SK-N-MC (cell line): ENCODE measurements at regions not wholly inside any gene's neighbourhood (a gene's known extent, or its start where the extent isn't known, plus 50 kb on each side); places are given as distances from the start of the nearest gene placed in this dataset.

Experiments
- EZH2 ChIP-seq: fragments of 200-600 bp; sonication (generic); IDR thresholded peaks from one replicate; pipeline ENCODE4 v1.6.1; 2017; ENCODE audit warnings: antibody characterized with exemption
- POLR2AphosphoS5 ChIP-seq: IDR thresholded peaks from 2 replicates; pipeline ENCODE4 v1.6.1; 2012; ENCODE audit warnings: mild to moderate bottlenecking, low read depth, low read length, borderline replicate concordance

GRCh38 chr5:56290378-56291078, 57.4 kb upstream of the ANKRD55 start:
- no peak for TF ChIP-seq EZH2
- TF ChIP-seq POLR2AphosphoS5, result no peak
